ENCODE measurements at regions not wholly inside any gene's neighbourhood (a gene's known extent, or its start where the extent isn't known, plus 50 kb on each side); places are given as distances from the start of the nearest gene placed in this dataset.

DNA sequence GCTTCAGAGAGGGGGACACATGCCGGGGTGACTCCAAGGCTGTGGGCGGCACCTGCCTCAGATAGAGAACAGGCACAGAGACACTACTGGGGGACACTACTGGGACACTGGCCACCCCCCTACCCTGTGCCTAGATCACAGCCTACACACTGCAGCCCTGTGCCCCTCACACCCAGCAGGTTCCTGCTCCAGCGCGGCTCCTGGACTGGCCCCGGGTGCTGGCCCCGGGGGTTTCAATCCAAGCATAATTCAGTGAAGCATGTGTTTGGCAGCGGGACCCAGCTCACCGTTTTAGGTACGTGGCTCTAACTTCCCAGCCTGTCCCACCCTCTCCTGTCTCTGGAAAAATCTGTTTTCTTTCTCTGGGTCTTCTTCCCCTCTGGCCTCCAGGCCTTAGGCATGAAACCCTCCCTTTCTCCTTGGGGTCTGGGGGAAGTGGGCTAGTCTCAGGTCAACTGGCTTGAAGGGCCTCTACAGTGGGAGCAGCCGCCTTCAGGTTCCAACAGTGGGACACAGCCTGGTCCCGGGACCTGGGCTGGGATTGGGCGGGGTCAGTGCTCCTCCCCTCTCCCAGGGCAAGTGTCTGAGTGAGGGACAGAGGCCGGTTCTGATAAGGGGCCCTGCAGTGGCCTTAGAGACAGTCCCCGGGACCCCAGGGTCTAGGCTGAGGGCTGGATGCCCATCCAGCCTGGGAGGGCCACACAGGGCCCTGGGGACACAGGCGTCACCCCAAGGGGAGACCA, 98.8 kb downstream of the CRYBB2 start:
- TF ChIP-seq TSHZ2 (CRISPR knock-in tag; IDR thresholded peaks at IDR 0.05), result no peak
- TF ChIP-seq PATZ1 (CRISPR knock-in tag; IDR thresholded peaks at IDR 0.05; ENCODE audit: borderline replicate concordance), result no peak
- TF ChIP-seq CSDC2 (CRISPR knock-in tag; IDR thresholded peaks at IDR 0.05), result no peak
- TF ChIP-seq TOX (CRISPR knock-in tag; IDR thresholded peaks at IDR 0.05; ENCODE audit: borderline replicate concordance), result no peak
- TF ChIP-seq CREB5 (CRISPR knock-in tag; IDR thresholded peaks at IDR 0.05; ENCODE audit: low read depth), result no peak
- no peak for TF ChIP-seq ZNF565 (CRISPR knock-in tag; conservative IDR thresholded peaks at IDR 0.05; ENCODE audit: low read depth)
